SU-DHL-6 (cell line): ENCODE measurements at regions not wholly inside any gene's neighbourhood (a gene's known extent, or its start where the extent isn't known, plus 50 kb on each side); places are given as distances from the start of the nearest gene placed in this dataset.

Experiments used
- EZH2phosphoT487 ChIP-seq: fragments of 200-600 bp; sonication (generic), shearing (Covaris generic); conservative IDR thresholded peaks from 2 replicates; pipeline ENCODE4 v1.6.1; 2018; ENCODE audit warnings: mild to moderate bottlenecking, antibody characterized with exemption, low read length, moderate library complexity, mixed read lengths
- TF ChIP-seq, protein P1 (sequence below): fragments of 200-600 bp; sonication (generic); IDR thresholded peaks from one replicate; pipeline ENCODE4 v1.5.1; 2017; ENCODE audit warnings: antibody characterized with exemption, mild to moderate bottlenecking, low read length, moderate library complexity; ENCODE audit not compliant: insufficient read depth, poor library complexity, severe bottlenecking

DNA sequence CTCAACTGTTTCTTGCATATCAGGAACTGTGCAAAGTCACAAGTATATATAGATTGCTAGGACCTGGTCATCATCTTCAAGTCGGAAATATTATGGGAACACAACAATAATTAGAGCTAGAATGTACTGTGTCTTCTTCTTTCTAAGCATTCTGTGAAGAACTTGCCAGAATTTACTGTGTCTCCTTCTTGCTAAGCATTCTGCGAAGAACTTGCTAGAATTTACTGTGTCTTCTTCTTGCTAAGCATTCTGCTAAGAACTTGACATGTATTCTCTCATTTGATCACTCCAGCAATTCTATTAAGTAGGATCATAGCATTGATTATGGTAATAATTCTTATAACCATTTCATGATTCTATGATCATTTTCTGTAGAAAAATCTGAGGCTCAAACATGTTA is 231.7 kb downstream of the FOXL1 start:
- TF ChIP-seq, protein P1, sequence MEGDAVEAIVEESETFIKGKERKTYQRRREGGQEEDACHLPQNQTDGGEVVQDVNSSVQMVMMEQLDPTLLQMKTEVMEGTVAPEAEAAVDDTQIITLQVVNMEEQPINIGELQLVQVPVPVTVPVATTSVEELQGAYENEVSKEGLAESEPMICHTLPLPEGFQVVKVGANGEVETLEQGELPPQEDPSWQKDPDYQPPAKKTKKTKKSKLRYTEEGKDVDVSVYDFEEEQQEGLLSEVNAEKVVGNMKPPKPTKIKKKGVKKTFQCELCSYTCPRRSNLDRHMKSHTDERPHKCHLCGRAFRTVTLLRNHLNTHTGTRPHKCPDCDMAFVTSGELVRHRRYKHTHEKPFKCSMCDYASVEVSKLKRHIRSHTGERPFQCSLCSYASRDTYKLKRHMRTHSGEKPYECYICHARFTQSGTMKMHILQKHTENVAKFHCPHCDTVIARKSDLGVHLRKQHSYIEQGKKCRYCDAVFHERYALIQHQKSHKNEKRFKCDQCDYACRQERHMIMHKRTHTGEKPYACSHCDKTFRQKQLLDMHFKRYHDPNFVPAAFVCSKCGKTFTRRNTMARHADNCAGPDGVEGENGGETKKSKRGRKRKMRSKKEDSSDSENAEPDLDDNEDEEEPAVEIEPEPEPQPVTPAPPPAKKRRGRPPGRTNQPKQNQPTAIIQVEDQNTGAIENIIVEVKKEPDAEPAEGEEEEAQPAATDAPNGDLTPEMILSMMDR, result no peak
- no peak for TF ChIP-seq EZH2phosphoT487
